ENCODE measurements at regions not wholly inside any gene's neighbourhood (a gene's known extent, or its start where the extent isn't known, plus 50 kb on each side); places are given as distances from the start of the nearest gene placed in this dataset.

- TF ChIP-seq, protein P1, sequence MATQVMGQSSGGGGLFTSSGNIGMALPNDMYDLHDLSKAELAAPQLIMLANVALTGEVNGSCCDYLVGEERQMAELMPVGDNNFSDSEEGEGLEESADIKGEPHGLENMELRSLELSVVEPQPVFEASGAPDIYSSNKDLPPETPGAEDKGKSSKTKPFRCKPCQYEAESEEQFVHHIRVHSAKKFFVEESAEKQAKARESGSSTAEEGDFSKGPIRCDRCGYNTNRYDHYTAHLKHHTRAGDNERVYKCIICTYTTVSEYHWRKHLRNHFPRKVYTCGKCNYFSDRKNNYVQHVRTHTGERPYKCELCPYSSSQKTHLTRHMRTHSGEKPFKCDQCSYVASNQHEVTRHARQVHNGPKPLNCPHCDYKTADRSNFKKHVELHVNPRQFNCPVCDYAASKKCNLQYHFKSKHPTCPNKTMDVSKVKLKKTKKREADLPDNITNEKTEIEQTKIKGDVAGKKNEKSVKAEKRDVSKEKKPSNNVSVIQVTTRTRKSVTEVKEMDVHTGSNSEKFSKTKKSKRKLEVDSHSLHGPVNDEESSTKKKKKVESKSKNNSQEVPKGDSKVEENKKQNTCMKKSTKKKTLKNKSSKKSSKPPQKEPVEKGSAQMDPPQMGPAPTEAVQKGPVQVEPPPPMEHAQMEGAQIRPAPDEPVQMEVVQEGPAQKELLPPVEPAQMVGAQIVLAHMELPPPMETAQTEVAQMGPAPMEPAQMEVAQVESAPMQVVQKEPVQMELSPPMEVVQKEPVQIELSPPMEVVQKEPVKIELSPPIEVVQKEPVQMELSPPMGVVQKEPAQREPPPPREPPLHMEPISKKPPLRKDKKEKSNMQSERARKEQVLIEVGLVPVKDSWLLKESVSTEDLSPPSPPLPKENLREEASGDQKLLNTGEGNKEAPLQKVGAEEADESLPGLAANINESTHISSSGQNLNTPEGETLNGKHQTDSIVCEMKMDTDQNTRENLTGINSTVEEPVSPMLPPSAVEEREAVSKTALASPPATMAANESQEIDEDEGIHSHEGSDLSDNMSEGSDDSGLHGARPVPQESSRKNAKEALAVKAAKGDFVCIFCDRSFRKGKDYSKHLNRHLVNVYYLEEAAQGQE (IDR thresholded peaks at IDR 0.05; ENCODE audit: insufficient read depth in 1 of 2, low read depth in 2 of 2, low read length in 2 of 2): no peak
- no peak for TF ChIP-seq SIN3A (IDR thresholded peaks at IDR 0.05; ENCODE audit: borderline replicate concordance, insufficient read depth, low read length)
- TF ChIP-seq TAF1 (IDR thresholded peaks at IDR 0.05; ENCODE audit: borderline replicate concordance, insufficient read depth, low read length): no peak
- TF ChIP-seq FOXP2 (optimal IDR thresholded peaks at IDR 0.05; ENCODE audit: borderline replicate concordance, extremely low read depth, extremely low read length, insufficient read depth): no peak
- no peak for TF ChIP-seq POLR2AphosphoS5 (IDR thresholded peaks at IDR 0.05; ENCODE audit: low read depth, low read length)
These were observed 263.0 kb upstream of the ROBO2 start for GRCh38 chr3:76776927-76777326.

DNA sequence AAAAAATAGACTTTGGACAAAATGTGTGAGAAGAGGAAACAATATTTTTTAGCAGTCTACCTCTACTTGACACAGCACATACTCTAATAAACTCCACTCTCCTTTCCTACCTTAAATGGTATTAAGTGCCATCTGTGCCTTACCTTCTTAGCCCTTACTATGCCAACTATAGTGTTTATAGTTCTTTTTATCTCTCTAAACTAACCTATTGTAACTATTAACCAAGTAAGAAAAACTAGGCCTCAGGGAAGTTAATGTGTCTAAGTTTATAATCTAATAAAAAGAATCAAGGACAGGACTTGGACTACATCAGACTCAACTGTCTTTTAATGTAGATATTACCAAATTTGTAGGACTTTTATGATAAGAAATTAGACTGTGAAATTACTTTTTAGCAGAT, 251.7 kb upstream of the ROBO2 start:
- no peak for TF ChIP-seq POLR2AphosphoS5 (IDR thresholded peaks at IDR 0.05; ENCODE audit: low read depth, low read length)
- no peak for TF ChIP-seq FOXP2 (optimal IDR thresholded peaks at IDR 0.05; ENCODE audit: borderline replicate concordance, extremely low read depth, extremely low read length, insufficient read depth)
- no peak for TF ChIP-seq SIN3A (IDR thresholded peaks at IDR 0.05; ENCODE audit: borderline replicate concordance, insufficient read depth, low read length)
- TF ChIP-seq, protein P1 (IDR thresholded peaks at IDR 0.05; ENCODE audit: insufficient read depth in 1 of 2, low read depth in 2 of 2, low read length in 2 of 2): no peak
- no peak for TF ChIP-seq TAF1 (IDR thresholded peaks at IDR 0.05; ENCODE audit: borderline replicate concordance, insufficient read depth, low read length)

DNA sequence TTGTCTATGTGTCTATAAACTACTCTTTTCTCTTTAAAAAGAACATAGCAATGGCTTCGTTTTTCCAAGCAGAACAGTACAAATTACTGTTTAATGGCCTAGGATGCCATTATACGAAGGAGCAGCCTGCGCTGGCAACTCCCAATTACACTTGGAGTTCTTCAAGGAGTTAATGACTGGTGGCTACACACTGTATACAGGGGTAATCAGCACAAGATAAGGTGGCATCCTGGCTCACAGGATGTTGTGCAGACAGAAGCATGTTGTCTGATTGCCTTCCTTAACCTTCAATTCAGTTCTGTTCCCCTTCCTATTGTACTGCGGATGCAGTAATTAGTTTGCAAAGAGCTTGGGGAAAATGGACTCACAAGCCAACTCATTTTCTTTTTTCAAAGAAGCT, 250.7 kb upstream of the ROBO2 start:
- TF ChIP-seq SIN3A (IDR thresholded peaks at IDR 0.05; ENCODE audit: borderline replicate concordance, insufficient read depth, low read length): no peak
- TF ChIP-seq FOXP2 (optimal IDR thresholded peaks at IDR 0.05; ENCODE audit: borderline replicate concordance, extremely low read depth, extremely low read length, insufficient read depth): no peak
- TF ChIP-seq, protein P1 (IDR thresholded peaks at IDR 0.05; ENCODE audit: insufficient read depth in 1 of 2, low read depth in 2 of 2, low read length in 2 of 2): no peak

GRCh38 chr3:76811418-76811817, 228.5 kb upstream of the ROBO2 start:
- no peak for TF ChIP-seq FOXP2 (optimal IDR thresholded peaks at IDR 0.05; ENCODE audit: borderline replicate concordance, extremely low read depth, extremely low read length, insufficient read depth)
- TF ChIP-seq, protein P1 (IDR thresholded peaks at IDR 0.05; ENCODE audit: insufficient read depth in 1 of 2, low read depth in 2 of 2, low read length in 2 of 2): no peak
- TF ChIP-seq TAF1 (IDR thresholded peaks at IDR 0.05; ENCODE audit: borderline replicate concordance, insufficient read depth, low read length): no peak
- TF ChIP-seq SIN3A (IDR thresholded peaks at IDR 0.05; ENCODE audit: borderline replicate concordance, insufficient read depth, low read length): no peak
- no peak for TF ChIP-seq POLR2AphosphoS5 (IDR thresholded peaks at IDR 0.05; ENCODE audit: low read depth, low read length)

GRCh38 chr3:76812649-76813242, 227.2 kb upstream of the ROBO2 start:
- TF ChIP-seq POLR2AphosphoS5 (IDR thresholded peaks at IDR 0.05; ENCODE audit: low read depth, low read length) (no peak), TAF1 (IDR thresholded peaks at IDR 0.05; ENCODE audit: borderline replicate concordance, insufficient read depth, low read length) (no peak), SIN3A (IDR thresholded peaks at IDR 0.05; ENCODE audit: borderline replicate concordance, insufficient read depth, low read length) (no peak), FOXP2 (optimal IDR thresholded peaks at IDR 0.05; ENCODE audit: borderline replicate concordance, extremely low read depth, extremely low read length, insufficient read depth) (no peak)
- TF ChIP-seq, protein P1 (IDR thresholded peaks at IDR 0.05; ENCODE audit: insufficient read depth in 1 of 2, low read depth in 2 of 2, low read length in 2 of 2): no peak
